ENCODE measurements at regions not wholly inside any gene's neighbourhood (a gene's known extent, or its start where the extent isn't known, plus 50 kb on each side); places are given as distances from the start of the nearest gene placed in this dataset.

DNA sequence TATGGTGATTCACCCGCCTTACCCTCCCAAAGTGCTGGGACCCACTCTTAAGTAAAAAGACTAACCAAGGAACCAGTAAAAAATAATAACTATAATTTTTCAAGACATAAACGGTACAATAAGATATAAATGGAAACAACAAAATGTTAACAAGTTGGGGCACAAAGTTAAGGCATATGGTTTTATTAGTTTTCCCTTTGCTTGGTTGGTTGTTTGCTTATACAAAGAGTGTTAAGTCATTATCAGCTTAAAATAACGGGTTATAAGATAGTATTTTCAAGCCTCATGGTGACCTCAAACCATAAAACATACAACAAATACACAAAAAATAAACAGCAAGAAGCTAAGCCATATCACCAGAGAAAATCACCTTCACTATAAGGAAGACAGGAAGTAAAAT is 406.1 kb downstream of the SEC23A start:
- H3K4me1 Mint-ChIP-seq = no peaks in the 10 kb centered on the region
- Histone ChIP-seq H3K9ac (ENCODE audit: insufficient read depth, low read length, poor library complexity, severe bottlenecking) (no peak overlapping the region), H4K20me1 (ENCODE audit: insufficient read depth, low read length) (no peaks in the 10 kb centered on the region), H3K4me2 (replicated peaks; ENCODE audit: extremely low read depth, low read length, poor library complexity, severe bottlenecking) (no peak overlapping the region), H3K79me2 (ENCODE audit: insufficient read depth, low read length) (no peaks in the 10 kb centered on the region), H2AFZ (ENCODE audit: insufficient read depth, low read depth, low read length, poor library complexity, severe bottlenecking) (no peak overlapping the region), H3K9me3 (replicated peaks in 1 of 2; ENCODE audit: control insufficient read depth in 1 of 2, insufficient read depth in 1 of 2, low read length in 2 of 2) (peaks cover 5 to 6% of the 10 kb centered on the region in 2 donors), H3K36me3 (replicated peaks in 1 of 2; ENCODE audit: control insufficient read depth in 1 of 2, insufficient read depth in 2 of 2, low read length in 2 of 2) (no peaks in the 10 kb centered on the region), H3K27ac (ENCODE audit: low read depth in 1 of 2, low read length in 2 of 2) (no peak overlapping the region), H3K4me1 (ENCODE audit: control insufficient read depth in 1 of 2, insufficient read depth in 2 of 2, low read length in 2 of 2) (no peaks in the 10 kb centered on the region), H3K27me3 (ENCODE audit: control insufficient read depth in 2 of 2, insufficient read depth in 2 of 2, low read length in 2 of 2) (no peaks in the 10 kb centered on the region), H3K4me3 (replicated peaks in 1 of 3; ENCODE audit: low read depth in 2 of 3, low read length in 3 of 3) (no peak overlapping the region)
- no peak overlapping the region for H3K27ac Mint-ChIP-seq
- TF ChIP-seq, protein P1, sequence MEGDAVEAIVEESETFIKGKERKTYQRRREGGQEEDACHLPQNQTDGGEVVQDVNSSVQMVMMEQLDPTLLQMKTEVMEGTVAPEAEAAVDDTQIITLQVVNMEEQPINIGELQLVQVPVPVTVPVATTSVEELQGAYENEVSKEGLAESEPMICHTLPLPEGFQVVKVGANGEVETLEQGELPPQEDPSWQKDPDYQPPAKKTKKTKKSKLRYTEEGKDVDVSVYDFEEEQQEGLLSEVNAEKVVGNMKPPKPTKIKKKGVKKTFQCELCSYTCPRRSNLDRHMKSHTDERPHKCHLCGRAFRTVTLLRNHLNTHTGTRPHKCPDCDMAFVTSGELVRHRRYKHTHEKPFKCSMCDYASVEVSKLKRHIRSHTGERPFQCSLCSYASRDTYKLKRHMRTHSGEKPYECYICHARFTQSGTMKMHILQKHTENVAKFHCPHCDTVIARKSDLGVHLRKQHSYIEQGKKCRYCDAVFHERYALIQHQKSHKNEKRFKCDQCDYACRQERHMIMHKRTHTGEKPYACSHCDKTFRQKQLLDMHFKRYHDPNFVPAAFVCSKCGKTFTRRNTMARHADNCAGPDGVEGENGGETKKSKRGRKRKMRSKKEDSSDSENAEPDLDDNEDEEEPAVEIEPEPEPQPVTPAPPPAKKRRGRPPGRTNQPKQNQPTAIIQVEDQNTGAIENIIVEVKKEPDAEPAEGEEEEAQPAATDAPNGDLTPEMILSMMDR (IDR thresholded peaks at IDR 0.05) = no peak
- H3K9me3 Mint-ChIP-seq = peaks cover 3 to 17% (median 9%) of the 10 kb centered on the region in 7 donors
- H3K4me3 Mint-ChIP-seq = peak overlapping the region in 1 of 2 donors; percentile 39
- intact Hi-C loops (cut with micrococcal nuclease) = no loop called here
- DNase-seq = no peak
- no peaks in the 10 kb centered on the region for H3K36me3 Mint-ChIP-seq
- H3K27me3 Mint-ChIP-seq (ENCODE audit: low read depth in 3 of 3) = no peaks in the 10 kb centered on the region
- WGBS (ENCODE audit: insufficient coverage) = no CpG with 5 or more reads among the region's 3 CpGs

DNA sequence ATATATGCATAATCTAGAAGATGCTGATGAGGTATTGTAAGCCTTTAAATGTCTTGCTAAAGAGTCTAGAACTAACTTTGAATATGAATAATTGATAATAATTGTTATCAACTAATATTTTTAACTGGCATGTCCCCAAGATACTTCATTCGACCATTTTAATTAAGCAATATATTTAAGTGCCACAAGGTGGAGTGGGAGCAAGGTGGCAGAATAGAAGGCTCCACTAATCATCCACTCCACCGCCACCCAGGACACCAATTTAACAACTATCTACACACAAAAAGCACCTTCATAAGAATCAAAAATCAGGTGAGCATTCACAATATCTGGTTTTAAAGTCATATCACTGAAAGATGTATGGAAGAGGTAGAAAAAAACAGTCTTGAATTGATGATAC is 409.6 kb downstream of the SEC23A start:
- Histone ChIP-seq H3K79me2 (ENCODE audit: insufficient read depth, low read length) (no peaks in the 10 kb centered on the region), H3K9me3 (replicated peaks in 1 of 2; ENCODE audit: control insufficient read depth in 1 of 2, insufficient read depth in 1 of 2, low read length in 2 of 2) (peaks cover 5 to 6% of the 10 kb centered on the region in 2 donors), H2AFZ (ENCODE audit: insufficient read depth, low read depth, low read length, poor library complexity, severe bottlenecking) (no peak overlapping the region), H3K4me2 (replicated peaks; ENCODE audit: extremely low read depth, low read length, poor library complexity, severe bottlenecking) (no peak overlapping the region), H3K27me3 (ENCODE audit: control insufficient read depth in 2 of 2, insufficient read depth in 2 of 2, low read length in 2 of 2) (no peaks in the 10 kb centered on the region), H3K27ac (ENCODE audit: low read depth in 1 of 2, low read length in 2 of 2) (no peak overlapping the region), H3K4me1 (ENCODE audit: control insufficient read depth in 1 of 2, insufficient read depth in 2 of 2, low read length in 2 of 2) (no peaks in the 10 kb centered on the region), H3K4me3 (replicated peaks in 1 of 3; ENCODE audit: low read depth in 2 of 3, low read length in 3 of 3) (no peak overlapping the region), H4K20me1 (ENCODE audit: insufficient read depth, low read length) (no peaks in the 10 kb centered on the region), H3K9ac (ENCODE audit: insufficient read depth, low read length, poor library complexity, severe bottlenecking) (no peak overlapping the region), H3K36me3 (replicated peaks in 1 of 2; ENCODE audit: control insufficient read depth in 1 of 2, insufficient read depth in 2 of 2, low read length in 2 of 2) (no peaks in the 10 kb centered on the region)
- no peak for DNase-seq
- Mint-ChIP-seq H3K9me3 (peaks cover 0 to 14% (median 9%) of the 10 kb centered on the region in 7 donors), H3K27me3 (ENCODE audit: low read depth in 3 of 3) (peaks cover 0 to 2% (median 0%) of the 10 kb centered on the region in 3 donors), H3K4me3 (no peak overlapping the region), H3K36me3 (no peaks in the 10 kb centered on the region), H3K27ac (no peak overlapping the region), H3K4me1 (no peaks in the 10 kb centered on the region)
- intact Hi-C loops (cut with micrococcal nuclease) = no loop called here
- TF ChIP-seq, protein P1 (IDR thresholded peaks at IDR 0.05) = no peak
- no CpG with 5 or more reads among the region's 2 CpGs for WGBS (ENCODE audit: insufficient coverage)
